Psoas muscle (tissue), 7 donors: ENCODE measurements at regions not wholly inside any gene's neighbourhood (a gene's known extent, or its start where the extent isn't known, plus 50 kb on each side); places are given as distances from the start of the nearest gene placed in this dataset.

Experiments
- ATAC-seq, 4 donors: fragments of 200-7000 bp; cut with Tn5 transposase; one replicate each; pipeline ENCODE4 v1.9.1; 2020; ENCODE audit warnings: moderate library complexity in 3 of 4, mild to moderate bottlenecking in 2 of 4
- DNase-seq, 2 donors: peaks; one replicate each; pipeline ENCODE4 v3.0.0-alpha.2; 2020
- H3K27ac ChIP-seq: fragments of 200-600 bp; one replicate; pipeline ENCODE4 v1.8.0; 2022
- H3K27me3 ChIP-seq, 3 donors: fragments of 200-600 bp in 1 of 3; one replicate each; pipeline versions ENCODE4 v1.6.1 to v1.8.0; 2013 to 2022; ENCODE audit warnings: low read length in 2 of 3, mild to moderate bottlenecking in 2 of 3, moderate library complexity in 1 of 3; ENCODE audit not compliant: insufficient read depth in 3 of 3
- H3K36me3 ChIP-seq, 2 donors: fragments of 200-600 bp in 1 of 2; one replicate each; pipeline versions ENCODE4 v1.6.1 to v1.8.0; 2013 to 2022; ENCODE audit warnings: low read depth in 1 of 2, mild to moderate bottlenecking in 1 of 2, moderate library complexity in 1 of 2; ENCODE audit not compliant: insufficient read depth in 1 of 2
- H3K4me1 ChIP-seq: fragments of 200-600 bp; one replicate; pipeline ENCODE4 v1.8.0; 2022
- H3K4me3 ChIP-seq: fragments of 200-600 bp; one replicate; pipeline ENCODE4 v1.8.0; 2022; ENCODE audit warnings: mild to moderate bottlenecking
- H3K9me3 ChIP-seq: fragments of 200-600 bp; one replicate; pipeline ENCODE4 v1.8.0; 2022
- WGBS, 3 donors: extraction: QIAGEN DNeasy Blood & Tissue Kit; methylation state at CpG; one replicate each; pipeline versions ENCODE4 v1.1.6 to v1.1.7; 2013; 5-methylcytosine and 5-hydroxymethylcytosine counted together
- intact Hi-C, 2 donors: fragments of 100-400 bp; cut with DNase I; formaldehyde crosslinking; loops; one replicate each; pipeline versions ENCODE4 v1.11.0 to v1.14.2; 2022
- TF ChIP-seq, protein P1 (sequence below): fragments of 200-600 bp; IDR thresholded peaks from one replicate; pipeline ENCODE4 v1.8.0; 2022; ENCODE audit warnings: antibody characterized with exemption
- donor health status: healthy with polysubstance abuse.
- donor health status: DM: no; HTN: no; CAD: no; lungs with moderate emphysema.
- donor health status: Bipolar disorder and iron deficiency.
- donor health status: healthy.
- donor health status: DM: yes; HTN: yes; CAD: no.
- donor health status: DM: no; HTN: no; CAD: no.
- donor health status: DM: yes; HTN: yes; CAD: no.

DNA sequence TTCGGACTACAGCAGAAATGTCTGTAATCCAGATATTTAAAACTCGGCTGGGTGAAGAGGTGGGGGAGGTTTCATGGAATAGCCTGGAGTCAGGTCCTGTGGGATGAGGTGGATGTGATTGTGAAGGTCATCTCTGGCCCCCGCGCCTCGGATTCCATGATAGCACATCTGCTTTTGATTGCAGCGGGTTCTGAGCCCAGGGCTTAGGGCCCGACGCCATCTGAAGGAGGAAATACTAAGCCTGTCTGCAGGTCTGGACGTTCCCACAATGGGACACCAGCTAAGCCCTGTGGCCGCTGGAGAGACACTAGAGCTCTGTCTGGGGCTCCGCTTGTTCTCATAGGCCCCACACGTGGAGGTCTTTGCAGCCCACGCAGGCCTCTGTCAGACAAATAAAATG, 328.7 kb downstream of the CXCL12 start:
- no peaks in the 10 kb centered on the region for H3K27me3 ChIP-seq
- peak in 2 of 4 donors; percentile 32 to 59 for ATAC-seq
- DNase-seq = peak in 1 of 2 donors; percentile 64
- 65 to 73% (median 67%) methylated on average over 13 of the region's 13 CpGs for WGBS, 3 donors
- no peak overlapping the region for H3K4me3 ChIP-seq
- intact Hi-C loops = loop anchor here in 1 of 2 donors (10.0 kb wide), 1 partner anchor 319 kb away; no protein-coding TSS in a partner anchor
- H3K36me3 ChIP-seq = no peaks in the 10 kb centered on the region
- TF ChIP-seq, protein P1, sequence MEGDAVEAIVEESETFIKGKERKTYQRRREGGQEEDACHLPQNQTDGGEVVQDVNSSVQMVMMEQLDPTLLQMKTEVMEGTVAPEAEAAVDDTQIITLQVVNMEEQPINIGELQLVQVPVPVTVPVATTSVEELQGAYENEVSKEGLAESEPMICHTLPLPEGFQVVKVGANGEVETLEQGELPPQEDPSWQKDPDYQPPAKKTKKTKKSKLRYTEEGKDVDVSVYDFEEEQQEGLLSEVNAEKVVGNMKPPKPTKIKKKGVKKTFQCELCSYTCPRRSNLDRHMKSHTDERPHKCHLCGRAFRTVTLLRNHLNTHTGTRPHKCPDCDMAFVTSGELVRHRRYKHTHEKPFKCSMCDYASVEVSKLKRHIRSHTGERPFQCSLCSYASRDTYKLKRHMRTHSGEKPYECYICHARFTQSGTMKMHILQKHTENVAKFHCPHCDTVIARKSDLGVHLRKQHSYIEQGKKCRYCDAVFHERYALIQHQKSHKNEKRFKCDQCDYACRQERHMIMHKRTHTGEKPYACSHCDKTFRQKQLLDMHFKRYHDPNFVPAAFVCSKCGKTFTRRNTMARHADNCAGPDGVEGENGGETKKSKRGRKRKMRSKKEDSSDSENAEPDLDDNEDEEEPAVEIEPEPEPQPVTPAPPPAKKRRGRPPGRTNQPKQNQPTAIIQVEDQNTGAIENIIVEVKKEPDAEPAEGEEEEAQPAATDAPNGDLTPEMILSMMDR = no peak
- H3K4me1 ChIP-seq = no peaks in the 10 kb centered on the region
- no peak overlapping the region for H3K27ac ChIP-seq
- H3K9me3 ChIP-seq = no peaks in the 10 kb centered on the region

DNA sequence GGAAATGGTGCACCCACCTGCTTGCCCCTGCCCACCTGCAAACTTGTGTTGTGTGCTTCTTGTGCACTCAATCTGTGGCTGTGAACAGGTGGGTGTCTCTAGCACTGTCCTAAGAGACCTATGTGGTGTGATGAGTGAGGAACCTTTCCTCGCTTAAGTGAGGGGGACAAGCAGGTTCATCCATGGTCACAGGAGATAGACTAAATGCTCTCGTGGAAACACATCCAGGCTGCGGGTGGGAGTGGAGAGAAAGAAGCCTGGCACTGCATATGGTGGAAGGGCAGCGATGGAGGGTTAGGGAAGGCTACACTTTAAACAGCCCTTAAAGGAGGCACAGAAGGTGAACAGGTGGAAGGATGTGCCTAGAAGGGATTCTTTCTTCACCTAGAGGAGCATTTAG, 330.9 kb downstream of the CXCL12 start:
- TF ChIP-seq, protein P1 = no peak
- ATAC-seq (no peak), DNase-seq (no peak)
- Histone ChIP-seq H3K27me3 (no peaks in the 10 kb centered on the region), H3K4me3 (no peak overlapping the region), H3K9me3 (no peaks in the 10 kb centered on the region), H3K27ac (no peak overlapping the region), H3K36me3 (no peaks in the 10 kb centered on the region), H3K4me1 (no peaks in the 10 kb centered on the region)
- 95 to 100% (median 95%) methylated on average over 4 of the region's 4 CpGs for WGBS, 3 donors
- intact Hi-C loops = loop anchor here in 1 of 2 donors (10.0 kb wide), 1 partner anchor 321 kb away; no protein-coding TSS in a partner anchor

DNA sequence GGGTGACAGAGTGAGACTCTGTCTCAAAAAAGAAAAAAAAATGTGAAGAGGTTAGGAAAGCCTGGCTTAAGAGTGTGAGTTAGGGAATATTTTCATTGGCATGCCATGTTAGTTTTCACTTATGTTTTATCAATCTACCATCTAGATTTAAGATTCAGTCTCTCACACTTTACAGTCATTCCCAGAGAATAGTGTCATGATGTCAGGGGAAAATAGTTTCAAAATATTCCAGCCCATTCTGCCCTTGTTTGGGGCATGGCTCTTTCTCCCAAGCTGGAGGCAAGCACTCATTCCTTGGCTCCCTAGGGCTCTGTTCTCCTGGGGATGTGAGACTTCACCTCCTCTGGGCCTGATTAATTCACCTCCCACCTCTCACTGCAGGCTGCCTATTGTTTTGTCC, 331.5 kb downstream of the CXCL12 start:
- H3K36me3 ChIP-seq = no peaks in the 10 kb centered on the region
- TF ChIP-seq, protein P1 = no peak
- H3K4me3 ChIP-seq = no peak overlapping the region
- H3K4me1 ChIP-seq = no peaks in the 10 kb centered on the region
- DNase-seq (no peak), ATAC-seq (no peak)
- H3K9me3 ChIP-seq = no peaks in the 10 kb centered on the region
- H3K27ac ChIP-seq = no peak overlapping the region
- no peaks in the 10 kb centered on the region for H3K27me3 ChIP-seq
- intact Hi-C loops = loop anchor here in 1 of 2 donors (10.0 kb wide), 1 partner anchor 321 kb away; no protein-coding TSS in a partner anchor

DNA sequence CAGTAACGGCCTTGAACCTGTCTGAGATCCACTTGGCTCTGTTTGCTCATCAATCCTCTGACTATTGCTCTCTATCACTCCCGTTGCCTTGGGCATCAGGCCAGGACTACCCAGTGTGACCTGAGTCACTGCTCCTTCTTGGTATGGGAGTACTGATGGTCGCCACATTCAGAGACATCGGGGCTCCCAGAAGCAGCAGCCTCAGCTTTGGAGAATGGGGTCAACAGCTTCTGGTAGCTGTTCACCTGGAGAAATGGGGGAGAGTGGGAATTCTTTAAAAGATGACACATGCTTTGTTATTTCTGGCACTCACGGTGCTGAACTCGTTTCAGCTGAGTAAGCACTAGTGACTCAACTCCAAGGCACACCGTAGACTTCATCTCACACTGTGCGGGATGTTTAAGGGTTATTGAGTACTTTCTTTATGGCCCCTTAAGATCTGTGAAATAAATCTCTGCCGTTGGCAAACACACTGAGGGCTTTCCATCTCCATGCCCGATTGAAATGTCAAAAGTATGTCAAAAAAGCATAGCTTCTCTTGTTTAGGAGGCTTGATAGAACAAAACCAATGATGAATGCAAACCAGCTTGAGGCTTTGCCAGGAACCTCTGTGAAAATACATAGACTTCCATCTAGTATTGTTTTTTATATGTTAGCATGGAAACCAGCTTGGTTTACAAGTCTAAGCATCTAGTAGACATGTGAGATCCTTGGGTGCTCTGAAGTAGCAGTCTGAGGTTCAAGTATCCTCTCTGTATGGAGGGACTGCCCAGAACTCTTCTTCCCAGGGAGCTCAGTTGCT, 333.1 kb downstream of the CXCL12 start:
- Histone ChIP-seq H3K36me3 (no peaks in the 10 kb centered on the region), H3K27me3 (no peaks in the 10 kb centered on the region), H3K9me3 (no peaks in the 10 kb centered on the region), H3K27ac (no peak overlapping the region), H3K4me3 (no peak overlapping the region), H3K4me1 (no peaks in the 10 kb centered on the region)
- DNase-seq = peak in 1 of 2 donors; percentile 39
- WGBS, 3 donors = 42 to 52% (median 46%) methylated on average over 10 of the region's 10 CpGs
- ATAC-seq = no peak
- TF ChIP-seq, protein P1 = no peak
- intact Hi-C loops = loop anchor here in 1 of 2 donors (10.0 kb wide), 1 partner anchor 323 kb away; no protein-coding TSS in a partner anchor
